PC-9 (cell line): ENCODE measurements at regions not wholly inside any gene's neighbourhood (a gene's known extent, or its start where the extent isn't known, plus 50 kb on each side); places are given as distances from the start of the nearest gene placed in this dataset.

Source experiments
- BruUV-seq: library from RNA; stranded (reverse); fragments of 400-500 nt; replicated peaks from 2 replicates; lab custom pipeline; 2021; lab: Mats Ljungman, UMichigan
- CTCF ChIA-PET: fragments of 300-600 bp; sonication (Branson Sonifier 250); formaldehyde crosslinking; loops from one replicate; lab custom pipeline; 2022; ENCODE audit warnings: antibody characterized with exemption; lab: Charles Lee
- POLR2A ChIA-PET: fragments of 300-600 bp; sonication (Branson Sonifier 250); formaldehyde crosslinking; loops from one replicate; lab custom pipeline; 2022; ENCODE audit warnings: antibody characterized with exemption; ENCODE audit not compliant: unreplicated experiment; lab: Charles Lee
- DNase-seq, 2 experiments: peaks; one replicate each; pipeline versions ENCODE4 v3.0.0 to v3.0.0-alpha.2; 2015 to 2022; ENCODE audit warnings: mixed read lengths in 1 of 2
- H2AFZ ChIP-seq: fragments of 200-600 bp; sonication (generic); 2 replicates; pipeline ENCODE4 v1.8.1; 2017; ENCODE audit warnings: antibody characterized with exemption
- H3F3A ChIP-seq: fragments of 200-600 bp; sonication (generic); 2 replicates; pipeline ENCODE4 v1.8.1; 2017; ENCODE audit warnings: antibody characterized with exemption, mild to moderate bottlenecking, low read depth; ENCODE audit not compliant: insufficient read depth
- H3K27ac ChIP-seq: fragments of 200-600 bp; sonication (generic); 2 replicates; pipeline ENCODE4 v1.6.1; 2016; ENCODE audit warnings: mixed run types
- H3K27me3 ChIP-seq: fragments of 200-600 bp; sonication (generic); 2 replicates; pipeline ENCODE4 v1.6.1; 2016; ENCODE audit warnings: low read depth, mixed run types; ENCODE audit not compliant: insufficient read depth
- H3K36me3 ChIP-seq: fragments of 200-600 bp; sonication (generic); 2 replicates; pipeline ENCODE4 v1.6.1; 2016; ENCODE audit warnings: low read depth, mixed run types
- H3K4me1 ChIP-seq: fragments of 200-600 bp; sonication (generic); replicated peaks from 2 replicates; pipeline ENCODE4 v1.6.1; 2016; ENCODE audit warnings: mixed run types; ENCODE audit not compliant: insufficient read depth
- H3K4me2 ChIP-seq: fragments of 200-600 bp; sonication (generic); 2 replicates; pipeline ENCODE4 v1.6.1; 2017; ENCODE audit warnings: mixed run types
- H3K4me3 ChIP-seq: fragments of 200-600 bp; sonication (generic); 2 replicates; pipeline ENCODE4 v1.6.1; 2016; ENCODE audit warnings: mixed run types
- H3K79me2 ChIP-seq: fragments of 200-600 bp; sonication (generic); 2 replicates; pipeline ENCODE4 v1.6.1; 2017; ENCODE audit warnings: low read depth, mixed run types
- H3K9me2 ChIP-seq: fragments of 200-600 bp; sonication (generic); 2 replicates; pipeline ENCODE4 v1.8.1; 2017; ENCODE audit warnings: mild to moderate bottlenecking; ENCODE audit not compliant: insufficient read depth
- H3K9me3 ChIP-seq: fragments of 200-600 bp; sonication (generic); 2 replicates; pipeline ENCODE4 v1.8.1; 2016; ENCODE audit warnings: low read depth; ENCODE audit not compliant: insufficient read depth
- H4K20me1 ChIP-seq: fragments of 200-600 bp; sonication (generic); 2 replicates; pipeline ENCODE4 v1.8.1; 2017; ENCODE audit not compliant: insufficient read depth
- EZH2 ChIP-seq: fragments of 200-600 bp; sonication (generic); IDR thresholded peaks from 2 replicates; pipeline ENCODE4 v1.8.0; 2017; ENCODE audit warnings: antibody characterized with exemption, low read depth
- intact Hi-C: fragments of 100-400 bp; cut with micrococcal nuclease; formaldehyde crosslinking; loops from one replicate; pipeline ENCODE4 v1.10.0; 2022; ENCODE audit not compliant: unreplicated experiment
- TF ChIP-seq, protein P1 (sequence below): fragments of 200-600 bp; sonication (generic); conservative IDR thresholded peaks from 2 replicates; pipeline ENCODE4 v1.6.1; 2017; ENCODE audit warnings: mixed run types, antibody characterized with exemption, mild to moderate bottlenecking, moderate library complexity

DNA sequence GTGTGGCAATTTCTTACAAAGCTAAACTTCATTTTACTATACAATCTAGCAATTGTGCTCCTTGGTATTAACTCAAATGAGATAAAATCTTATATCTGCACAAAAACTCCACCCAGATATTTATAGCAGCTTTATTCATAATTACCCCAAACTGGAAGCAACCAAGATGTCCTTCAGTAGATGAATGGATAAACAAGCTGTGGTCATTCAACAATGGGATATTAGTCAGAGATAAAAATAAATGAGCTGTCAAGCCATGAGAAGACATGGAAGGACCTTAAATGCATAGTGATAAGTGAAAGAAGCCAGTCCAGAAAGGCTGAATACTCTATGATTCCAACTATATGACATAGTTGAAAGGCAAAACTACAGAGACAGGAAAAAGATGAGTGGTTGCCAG, 98.9 kb upstream of the BMP2 start:
- Histone ChIP-seq H3K36me3 (no peaks in the 10 kb centered on the region), H3K4me3 (no peak overlapping the region), H3K27ac (no peak overlapping the region), H3K9me2 (no peaks in the 10 kb centered on the region), H3K4me2 (no peak overlapping the region), H3K9me3 (no peaks in the 10 kb centered on the region), H3K27me3 (no peaks in the 10 kb centered on the region), H2AFZ (no peak overlapping the region), H3F3A (no peaks in the 10 kb centered on the region), H3K79me2 (no peaks in the 10 kb centered on the region), H4K20me1 (no peaks in the 10 kb centered on the region), H3K4me1 (0 out of 2 replicates have a peak, but pooled peaks cover 2% of the 10 kb centered on the region)
- DNase-seq, result no peak
- ChIA-PET CTCF (no interaction called here), POLR2A (no interaction called here)
- TF ChIP-seq, protein P1, sequence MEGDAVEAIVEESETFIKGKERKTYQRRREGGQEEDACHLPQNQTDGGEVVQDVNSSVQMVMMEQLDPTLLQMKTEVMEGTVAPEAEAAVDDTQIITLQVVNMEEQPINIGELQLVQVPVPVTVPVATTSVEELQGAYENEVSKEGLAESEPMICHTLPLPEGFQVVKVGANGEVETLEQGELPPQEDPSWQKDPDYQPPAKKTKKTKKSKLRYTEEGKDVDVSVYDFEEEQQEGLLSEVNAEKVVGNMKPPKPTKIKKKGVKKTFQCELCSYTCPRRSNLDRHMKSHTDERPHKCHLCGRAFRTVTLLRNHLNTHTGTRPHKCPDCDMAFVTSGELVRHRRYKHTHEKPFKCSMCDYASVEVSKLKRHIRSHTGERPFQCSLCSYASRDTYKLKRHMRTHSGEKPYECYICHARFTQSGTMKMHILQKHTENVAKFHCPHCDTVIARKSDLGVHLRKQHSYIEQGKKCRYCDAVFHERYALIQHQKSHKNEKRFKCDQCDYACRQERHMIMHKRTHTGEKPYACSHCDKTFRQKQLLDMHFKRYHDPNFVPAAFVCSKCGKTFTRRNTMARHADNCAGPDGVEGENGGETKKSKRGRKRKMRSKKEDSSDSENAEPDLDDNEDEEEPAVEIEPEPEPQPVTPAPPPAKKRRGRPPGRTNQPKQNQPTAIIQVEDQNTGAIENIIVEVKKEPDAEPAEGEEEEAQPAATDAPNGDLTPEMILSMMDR, result no peak
- no peak for TF ChIP-seq EZH2
- BruUV-seq, result no TSS peak
- intact Hi-C loops, result no loop called here

DNA sequence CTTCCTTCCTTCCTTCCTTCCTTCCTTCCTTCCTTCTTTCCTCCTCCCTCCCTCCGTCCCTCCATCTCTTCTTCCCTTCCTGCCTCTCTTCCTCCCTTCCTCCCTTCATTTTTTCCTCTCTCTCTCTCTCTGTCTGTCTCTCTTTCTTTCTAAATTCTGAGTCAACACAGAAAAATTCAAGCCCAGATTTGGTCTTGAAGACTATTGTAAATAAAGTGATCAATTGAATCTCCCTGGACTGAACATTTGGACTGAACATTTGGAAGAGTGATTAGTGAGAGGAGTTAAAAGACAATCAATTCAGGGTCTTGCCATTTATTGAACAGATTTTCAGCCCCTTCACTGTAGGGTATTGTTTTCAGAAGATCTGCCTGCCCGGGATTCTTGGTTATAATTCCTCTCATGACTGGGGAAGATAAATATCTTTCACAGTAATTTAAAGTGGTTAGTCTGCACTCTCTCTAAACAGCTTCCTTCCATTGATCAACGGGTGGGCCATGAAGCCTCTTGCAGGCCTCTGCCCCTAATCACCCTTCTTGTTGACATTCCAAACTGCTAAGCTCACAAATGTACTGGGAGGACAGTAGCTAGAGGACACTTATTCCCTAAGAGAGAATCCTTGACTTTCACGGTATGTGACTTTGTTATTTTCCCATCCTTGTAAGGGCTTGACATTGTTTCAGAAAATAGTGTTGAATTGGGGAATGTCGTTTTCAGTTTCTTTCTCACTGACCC, 101.7 kb upstream of the BMP2 start:
- H3K9me2 ChIP-seq, result no peaks in the 10 kb centered on the region
- H3K9me3 ChIP-seq, result no peaks in the 10 kb centered on the region
- H2AFZ ChIP-seq, result no peak overlapping the region
- CTCF ChIA-PET, result no interaction called here
- BruUV-seq, result no TSS peak
- DNase-seq, result no peak
- no peak overlapping the region for H3K27ac ChIP-seq
- TF ChIP-seq, protein P1, result no peak
- no peak for TF ChIP-seq EZH2
- H3K79me2 ChIP-seq, result no peaks in the 10 kb centered on the region
- no peaks in the 10 kb centered on the region for H4K20me1 ChIP-seq
- no peaks in the 10 kb centered on the region for H3K27me3 ChIP-seq
- H3F3A ChIP-seq, result no peaks in the 10 kb centered on the region
- no peak overlapping the region for H3K4me3 ChIP-seq
- POLR2A ChIA-PET, result no interaction called here
- H3K4me2 ChIP-seq, result no peak overlapping the region
- H3K4me1 ChIP-seq, result peaks cover 15% of the 10 kb centered on the region; the same call in 1 of the 2 replicates
- H3K36me3 ChIP-seq, result no peaks in the 10 kb centered on the region
- intact Hi-C loops, result no loop called here

DNA sequence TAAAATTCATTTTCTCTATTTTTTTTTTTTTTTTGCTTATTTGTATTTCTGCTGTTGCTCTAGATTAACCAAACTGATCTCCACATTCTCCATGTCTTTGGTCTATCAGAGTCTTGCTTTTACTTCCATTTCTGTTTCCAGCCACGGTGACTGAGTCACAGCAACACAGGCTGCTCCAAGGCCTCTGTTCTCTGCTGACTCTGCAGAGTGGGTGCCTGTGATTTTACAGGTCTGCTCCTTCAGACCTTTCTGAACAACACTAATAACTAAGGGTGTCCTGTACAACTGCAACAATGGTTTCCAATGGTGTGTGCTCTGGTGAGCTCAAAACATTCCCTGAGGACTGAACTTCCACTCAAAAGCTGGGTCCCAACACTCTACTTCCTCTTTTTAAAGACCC, 102.3 kb upstream of the BMP2 start:
- Histone ChIP-seq H3K27ac (no peak overlapping the region), H3K4me1 (peaks cover 19% of the 10 kb centered on the region; the same call in 1 of the 2 replicates), H3K4me2 (no peak overlapping the region), H3K9me2 (no peaks in the 10 kb centered on the region), H3K79me2 (no peaks in the 10 kb centered on the region), H3F3A (no peaks in the 10 kb centered on the region), H3K4me3 (no peak overlapping the region), H3K27me3 (no peaks in the 10 kb centered on the region), H2AFZ (no peak overlapping the region), H3K36me3 (no peaks in the 10 kb centered on the region), H3K9me3 (no peaks in the 10 kb centered on the region), H4K20me1 (no peaks in the 10 kb centered on the region)
- TF ChIP-seq, protein P1, result no peak
- no peak for TF ChIP-seq EZH2
- ChIA-PET POLR2A (no interaction called here), CTCF (no interaction called here)
- intact Hi-C loops, result no loop called here
- BruUV-seq, result no TSS peak
- no peak for DNase-seq
